GM21390 (cell line): ENCODE measurements at regions not wholly inside any gene's neighbourhood (a gene's known extent, or its start where the extent isn't known, plus 50 kb on each side); places are given as distances from the start of the nearest gene placed in this dataset.
"Not testable (repeated sequence)": the region's sequence is repeated elsewhere in the genome, so short reads cannot be mapped to it uniquely, and the experiment has no call there.

ENCODE experiments used
- ATAC-seq: cut with Tn5 transposase; IDR thresholded peaks from one replicate; pipeline ENCODE4 v1.9.1; 2021; ENCODE audit not compliant: unreplicated experiment

DNA sequence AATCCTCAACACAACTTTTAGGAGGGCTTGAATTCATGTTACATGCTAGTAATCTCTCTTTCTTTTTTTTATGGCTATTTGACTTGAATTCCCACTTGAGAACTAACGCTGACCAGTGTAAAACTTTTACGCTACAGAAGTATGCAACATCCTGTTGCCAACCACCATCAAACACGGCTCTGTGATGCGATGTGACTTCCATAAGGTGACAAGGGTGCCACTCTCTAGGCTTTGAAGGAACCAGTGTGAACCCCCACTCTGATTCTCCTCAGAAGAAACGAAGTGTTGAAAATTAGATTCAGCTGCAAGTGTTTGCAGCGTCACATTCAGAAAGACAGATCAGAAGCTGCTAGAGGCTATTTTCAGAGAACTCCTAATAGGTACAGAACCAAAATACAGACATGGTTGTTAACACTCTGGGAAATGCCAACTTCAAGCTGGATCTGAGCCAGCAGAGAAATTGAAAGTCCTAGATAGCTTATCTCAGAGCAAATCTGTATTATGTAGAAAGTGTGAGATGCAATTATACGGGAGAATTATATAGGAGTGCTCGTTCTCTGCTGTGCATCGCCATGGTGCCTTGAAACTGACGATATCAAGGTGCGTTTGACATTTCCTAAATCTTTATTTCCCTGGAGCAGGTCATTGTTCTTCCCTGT is 271.2 kb downstream of the LPIN1 start:
- ATAC-seq, result no peak

DNA sequence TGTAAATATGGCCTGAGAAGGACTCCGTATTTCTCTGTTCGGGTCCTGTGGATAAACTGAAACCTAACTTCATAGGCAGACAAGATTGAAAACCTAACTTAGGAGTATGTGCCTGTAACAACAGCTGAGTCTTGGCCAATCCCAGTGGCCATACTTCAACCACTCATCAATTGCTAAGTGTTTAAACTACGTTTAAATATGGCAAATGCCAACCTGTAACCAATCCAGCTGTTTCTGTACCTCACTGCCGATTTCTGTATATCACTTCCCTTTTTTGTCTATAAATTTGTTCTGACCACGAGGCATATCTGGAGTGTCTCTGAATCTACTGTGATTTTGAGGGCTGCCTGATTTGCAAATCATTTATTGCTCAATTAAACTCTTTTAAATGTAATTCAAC is 272.3 kb downstream of the LPIN1 start:
- ATAC-seq, result not testable (repeated sequence)

DNA sequence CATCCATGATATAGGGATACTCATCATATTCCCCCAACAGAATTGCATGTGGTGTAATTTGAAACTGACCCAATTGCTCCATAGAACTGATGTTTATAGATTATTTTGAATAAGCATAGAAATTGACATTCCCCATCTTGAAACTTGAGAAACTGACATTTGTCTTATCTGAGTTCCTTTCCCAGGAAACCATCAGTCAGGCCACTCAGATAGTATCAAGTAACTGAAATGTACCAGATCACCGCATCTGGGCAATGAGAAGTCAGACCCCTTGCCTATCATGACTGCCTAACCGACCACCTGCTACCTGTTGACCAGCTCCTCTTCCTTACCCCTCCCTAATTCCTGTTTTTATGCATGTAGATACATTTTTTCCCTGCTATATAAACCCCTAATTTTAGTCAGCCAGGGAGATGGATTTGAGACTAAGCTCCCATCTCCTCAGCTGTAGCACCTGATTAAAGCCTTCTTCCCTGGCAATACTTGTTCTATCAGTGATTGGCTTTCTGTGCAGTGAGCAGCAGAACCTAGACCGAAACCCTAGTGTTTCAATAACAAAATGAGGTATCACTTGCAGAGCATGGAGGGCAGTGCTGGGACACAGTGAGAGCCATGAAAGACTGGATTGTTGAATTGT is 274.5 kb downstream of the LPIN1 start:
- ATAC-seq, result no peak

- ATAC-seq, result not testable (repeated sequence)
These were observed 277.9 kb downstream of the LPIN1 start for GRCh38 chr2:12024197-12024907.

DNA sequence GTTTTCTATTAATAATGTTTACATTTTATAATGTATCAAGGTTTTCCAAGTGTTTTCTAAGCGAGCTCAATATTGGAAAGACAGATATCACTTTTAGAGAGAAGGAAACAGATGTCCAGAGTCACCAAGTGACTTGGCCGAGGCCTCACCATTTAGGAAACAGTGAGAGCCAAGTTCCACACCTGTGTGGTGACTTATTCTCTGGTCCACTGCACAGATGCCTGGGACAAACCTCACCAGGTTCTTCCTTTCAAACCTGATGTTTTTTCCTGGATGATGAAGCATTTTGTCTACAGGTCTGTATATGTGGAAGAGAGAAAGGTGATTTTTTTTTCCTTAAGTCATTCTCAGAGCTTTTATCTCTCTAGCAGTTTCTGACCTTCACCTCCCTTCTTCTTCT is 280.7 kb downstream of the LPIN1 start:
- no peak for ATAC-seq

DNA sequence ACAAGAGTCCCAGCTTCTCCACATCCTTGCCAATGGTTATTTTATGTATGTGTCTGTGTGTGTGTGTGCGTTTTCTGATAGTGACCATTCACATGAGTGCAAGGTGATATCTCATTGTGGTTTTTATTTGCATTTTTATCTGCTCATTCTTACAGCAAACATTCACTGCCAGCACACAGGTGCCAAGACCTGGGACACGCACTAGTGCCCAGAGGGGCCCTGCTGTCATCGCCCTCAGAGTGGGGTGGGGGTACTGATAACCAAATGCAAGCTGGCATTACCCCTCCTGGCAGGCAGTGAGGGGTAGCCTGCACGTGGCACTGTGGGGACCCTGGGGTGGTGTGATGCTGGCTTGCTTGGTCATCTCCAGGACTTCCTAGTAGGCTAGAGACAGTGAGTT is 285.4 kb downstream of the LPIN1 start:
- no peak for ATAC-seq

- peak; percentile 78 for ATAC-seq
These were observed 286.0 kb downstream of the LPIN1 start for GRCh38 chr2:12032398-12032797.

DNA sequence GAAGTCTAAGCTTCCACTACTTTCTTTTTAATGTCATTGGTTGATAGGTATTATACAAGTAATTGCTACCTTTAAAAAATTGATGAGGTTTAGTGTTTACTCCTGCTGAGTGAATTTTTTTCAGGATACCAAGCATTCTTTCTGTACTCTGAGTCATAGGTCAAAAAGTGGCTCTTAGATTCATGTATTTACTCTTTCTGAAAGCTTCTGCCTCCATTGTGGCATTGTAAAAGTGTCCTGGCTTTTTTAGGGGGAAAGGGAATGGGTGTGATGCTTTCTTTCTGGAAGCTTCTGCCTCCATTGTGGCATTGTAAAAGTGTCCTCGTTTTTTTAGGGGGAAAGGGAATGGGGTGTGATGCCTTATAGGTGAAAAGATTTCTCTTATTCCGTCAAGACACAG is 286.5 kb downstream of the LPIN1 start:
- ATAC-seq, result no peak

- ATAC-seq, result no peak
These were observed 287.1 kb downstream of the LPIN1 start for GRCh38 chr2:12033494-12033893.

DNA sequence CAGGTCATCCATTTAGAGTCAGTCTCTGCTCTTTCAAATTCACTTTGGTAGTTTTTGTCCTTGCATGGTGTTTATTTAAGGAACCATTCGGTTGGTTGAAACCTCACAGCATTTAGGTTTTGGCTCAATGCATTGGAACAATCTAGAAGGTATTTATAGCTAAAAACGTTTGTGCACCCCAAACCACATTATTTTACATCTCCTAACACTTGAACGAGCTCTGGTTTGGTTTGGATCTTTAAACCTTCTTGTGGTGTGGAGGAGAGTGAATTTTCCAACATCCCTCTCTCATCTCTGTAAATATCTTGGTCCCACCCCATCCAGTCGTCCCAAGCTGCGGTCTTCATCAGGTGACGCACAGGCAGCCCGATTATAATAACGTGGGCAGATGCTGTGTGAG is 287.9 kb downstream of the LPIN1 start:
- ATAC-seq, result no peak

- no peak for ATAC-seq
These were observed 288.7 kb downstream of the LPIN1 start for GRCh38 chr2:12035029-12035720.

- ATAC-seq, result no peak
These were observed 289.7 kb downstream of the LPIN1 start for GRCh38 chr2:12035956-12036639.

DNA sequence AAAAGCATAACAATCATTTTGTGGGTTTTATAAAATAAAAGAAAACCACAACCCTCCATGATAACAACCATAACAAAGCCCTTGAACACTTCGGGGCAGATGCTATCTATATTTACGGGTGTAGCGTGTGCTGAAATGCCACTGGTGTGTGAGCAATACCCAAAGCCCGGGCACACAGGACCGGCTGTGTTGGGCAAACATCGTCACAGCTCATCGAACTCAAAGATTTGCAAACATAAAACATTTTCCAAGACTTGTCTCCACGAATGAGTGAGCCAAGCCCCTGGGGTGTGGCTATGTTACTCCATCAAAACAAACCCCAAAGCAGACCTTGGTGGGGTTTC is 290.2 kb downstream of the LPIN1 start:
- no peak for ATAC-seq

- ATAC-seq, result no peak
These were observed 290.9 kb downstream of the LPIN1 start for GRCh38 chr2:12037301-12037700.

DNA sequence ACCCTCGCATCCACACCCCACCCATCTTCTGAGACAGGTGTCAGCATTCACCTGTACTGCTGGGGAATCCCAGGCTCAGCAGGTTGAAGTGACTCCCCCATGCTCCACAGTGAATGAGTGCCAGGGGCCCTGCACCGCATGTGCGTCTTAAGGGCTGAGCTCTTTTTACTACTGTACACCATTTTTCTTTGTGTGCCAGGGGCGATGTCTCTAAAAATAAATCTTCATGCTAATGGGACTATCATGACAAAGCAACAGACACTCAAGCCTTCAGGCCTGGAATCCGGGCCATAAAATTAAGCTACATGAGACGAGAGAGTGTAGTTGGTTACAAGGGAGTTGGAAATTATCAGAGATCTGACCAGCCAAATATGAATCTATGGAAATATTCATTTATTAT is 294.8 kb downstream of the LPIN1 start:
- ATAC-seq, result no peak

GRCh38 chr2:12043131-12043530 is 296.7 kb downstream of the LPIN1 start:
- no peak for ATAC-seq

DNA sequence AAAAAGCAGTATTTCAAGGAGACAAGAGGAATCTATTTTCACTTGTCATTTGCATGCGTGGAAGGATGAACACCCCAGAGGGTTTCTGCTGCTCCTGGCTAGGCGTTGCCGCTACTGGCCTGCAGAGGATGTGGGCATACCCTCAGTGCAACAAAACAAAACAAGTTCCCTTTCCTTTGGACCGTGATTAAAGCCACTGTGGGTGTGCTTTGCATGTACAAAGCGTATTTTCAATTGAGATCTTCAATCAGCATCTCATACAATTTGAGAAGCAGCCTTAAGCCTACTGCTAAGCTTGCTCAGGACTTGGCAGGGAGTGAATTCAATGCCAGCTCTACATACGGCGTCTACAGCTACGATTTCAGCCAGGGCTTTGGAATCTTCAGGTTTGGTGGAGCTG is 298.4 kb downstream of the LPIN1 start:
- peak; percentile 58 for ATAC-seq

- peak; percentile 60 for ATAC-seq
These were observed 299.4 kb downstream of the LPIN1 start for GRCh38 chr2:12045864-12046291.

DNA sequence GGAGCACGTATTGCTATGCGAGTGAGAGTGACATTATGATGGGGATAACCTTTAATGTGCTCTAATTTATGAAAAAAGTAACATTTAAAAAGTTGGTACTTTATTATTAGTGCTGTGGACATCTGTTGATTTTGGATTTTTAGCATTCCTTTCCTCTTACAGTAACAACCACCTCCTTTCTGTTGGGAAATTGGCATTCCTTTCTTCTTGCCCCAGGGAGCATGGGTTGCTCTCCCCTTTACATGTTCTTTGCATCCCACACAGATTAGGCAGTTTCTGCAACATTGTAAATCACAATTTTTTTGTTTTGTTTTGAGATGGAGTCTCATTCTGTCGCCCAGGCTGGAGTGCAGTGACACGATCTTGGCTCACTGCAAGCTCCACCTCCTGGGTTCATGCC is 300.2 kb downstream of the LPIN1 start:
- ATAC-seq, result no peak

GRCh38 chr2:12047761-12048160 is 301.3 kb downstream of the LPIN1 start:
- no peak for ATAC-seq

DNA sequence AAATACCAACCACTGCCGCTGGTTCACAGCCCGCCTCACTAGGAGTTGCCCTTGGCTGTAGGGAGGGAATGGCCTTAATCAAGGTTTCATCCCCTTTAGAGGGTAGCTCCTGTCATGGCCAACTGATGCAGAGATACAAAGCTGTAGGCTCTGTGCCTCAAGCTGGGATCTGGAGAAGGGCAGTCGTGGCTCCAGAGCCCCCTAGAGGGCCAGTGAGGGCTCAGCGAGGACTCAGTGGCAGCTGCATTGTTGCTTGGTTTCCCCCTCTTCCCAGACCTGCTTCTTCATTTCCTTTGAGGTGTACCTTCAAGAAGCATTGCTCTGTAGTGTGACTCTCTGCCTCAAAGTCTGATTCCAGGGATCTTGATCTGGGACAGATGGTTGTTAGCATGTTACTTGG is 302.1 kb downstream of the LPIN1 start:
- no peak for ATAC-seq
